ENCODE measurements at regions not wholly inside any gene's neighbourhood (a gene's known extent, or its start where the extent isn't known, plus 50 kb on each side); places are given as distances from the start of the nearest gene placed in this dataset.
"Not testable (repeated sequence)": the region's sequence is repeated elsewhere in the genome, so short reads cannot be mapped to it uniquely, and the experiment has no call there.

DNA sequence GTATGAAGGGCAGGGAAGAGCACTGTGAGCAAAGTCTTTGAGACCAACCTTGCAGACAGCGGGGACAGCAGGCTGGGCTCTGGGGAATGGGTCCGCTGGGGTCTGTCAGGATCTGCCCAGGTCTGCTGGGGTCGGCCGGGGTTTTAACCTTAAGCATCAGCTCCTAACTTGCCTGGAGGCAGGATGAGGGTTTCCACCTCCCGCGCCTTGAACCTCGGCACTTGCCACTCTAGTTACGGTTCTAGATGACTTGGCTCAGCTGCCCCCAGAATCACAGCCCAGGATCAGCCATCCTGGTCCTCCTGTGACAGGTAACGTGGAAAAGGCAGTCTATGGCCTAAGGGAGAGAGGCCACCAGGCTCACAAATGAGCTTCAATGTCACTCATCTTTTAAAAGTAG is 50.4 kb upstream of the CACUL1 start:
- Mint-ChIP-seq H3K4me1 (no peaks in the 10 kb centered on the region), H3K9me3 (no peaks in the 10 kb centered on the region), H3K4me3 (no peak overlapping the region), H3K27me3 (peaks cover 8% of the 10 kb centered on the region), H3K36me3 (no peaks in the 10 kb centered on the region), H3K27ac (no peak overlapping the region)
- ATAC-seq, result no peak

DNA sequence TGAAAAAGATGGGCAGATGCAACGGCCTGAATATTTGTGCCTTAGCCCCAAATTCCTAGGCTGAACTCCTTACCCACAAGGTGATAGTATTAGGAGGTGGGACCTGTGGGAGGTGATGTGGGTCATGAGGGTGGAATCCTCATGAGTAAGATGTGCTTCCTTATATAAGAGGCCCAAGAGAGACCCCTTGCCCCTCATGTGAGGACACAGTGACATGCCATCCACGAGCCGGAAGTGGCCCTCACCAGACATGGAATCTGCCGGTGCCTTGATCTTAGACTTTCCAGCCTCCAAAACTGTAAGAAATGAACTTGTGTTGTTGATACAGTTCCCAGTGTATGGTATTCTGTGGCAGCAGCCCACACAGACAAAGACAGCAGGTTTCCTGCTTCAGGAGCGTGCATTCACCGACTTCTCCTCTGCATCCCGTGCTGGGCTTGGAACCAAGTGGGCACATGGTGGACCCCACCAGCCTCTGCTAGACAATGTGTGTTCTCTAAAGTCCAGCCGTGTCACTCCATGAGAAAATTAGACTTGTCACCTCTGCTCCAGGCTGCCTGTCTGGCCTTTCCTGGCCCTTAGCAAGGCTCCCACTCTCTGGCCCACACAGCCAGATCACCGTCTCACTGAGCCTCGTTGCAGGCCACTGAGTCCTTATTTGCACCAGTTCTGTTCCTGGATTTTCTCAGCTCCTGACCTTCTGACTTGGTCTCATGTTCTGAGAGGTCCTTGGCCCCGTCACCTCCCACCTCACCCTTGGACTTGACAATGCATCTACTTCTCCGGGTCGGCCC is 52.9 kb upstream of the CACUL1 start:
- Mint-ChIP-seq H3K27me3 (peaks cover 8% of the 10 kb centered on the region), H3K27ac (no peak overlapping the region), H3K9me3 (no peaks in the 10 kb centered on the region), H3K4me3 (no peak overlapping the region), H3K36me3 (no peaks in the 10 kb centered on the region), H3K4me1 (no peaks in the 10 kb centered on the region)
- no peak for ATAC-seq

DNA sequence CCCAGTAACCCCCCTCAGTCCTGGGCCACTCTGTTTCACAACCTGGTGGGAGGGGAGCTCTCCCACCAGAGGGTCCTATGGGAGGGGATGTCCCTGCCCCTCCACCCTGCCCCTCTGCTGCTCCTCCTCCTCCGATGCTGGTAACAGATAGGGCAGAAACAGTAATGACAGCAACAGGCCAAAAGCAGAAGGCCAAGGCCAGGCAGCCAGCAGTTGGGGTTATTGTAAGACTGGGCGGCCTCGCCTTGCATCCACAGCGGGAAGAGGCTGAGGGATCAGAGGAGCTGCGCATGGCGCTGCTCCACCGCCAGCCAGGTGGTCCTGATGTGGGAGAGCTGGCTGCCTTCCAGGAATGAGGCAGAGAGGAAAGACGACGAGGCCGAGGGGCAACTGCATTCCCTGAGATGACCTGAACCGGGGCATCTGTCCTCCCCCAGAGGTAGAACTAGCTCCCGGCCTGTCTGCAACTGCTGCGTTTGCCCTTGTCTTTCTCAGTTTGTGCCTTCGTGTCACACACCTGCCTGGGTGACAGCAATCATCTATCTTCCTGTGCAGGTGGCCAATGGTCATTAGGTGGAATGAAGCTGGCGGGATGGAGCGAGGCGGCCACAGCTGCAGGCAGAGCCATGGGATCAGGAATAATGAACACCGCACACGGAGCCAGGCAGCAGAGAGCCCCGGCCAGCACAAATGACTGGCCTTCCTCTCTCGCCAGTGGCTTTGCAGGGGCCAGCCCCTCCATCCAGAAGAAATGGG is 54.0 kb upstream of the CACUL1 start:
- ATAC-seq, result no peak
- Mint-ChIP-seq H3K27me3 (peaks cover 8% of the 10 kb centered on the region), H3K27ac (no peak overlapping the region), H3K36me3 (no peaks in the 10 kb centered on the region), H3K9me3 (no peaks in the 10 kb centered on the region), H3K4me3 (no peak overlapping the region), H3K4me1 (no peaks in the 10 kb centered on the region)

- Mint-ChIP-seq H3K4me3 (no peak overlapping the region), H3K4me1 (no peaks in the 10 kb centered on the region), H3K27me3 (peaks cover 8% of the 10 kb centered on the region), H3K27ac (no peak overlapping the region), H3K36me3 (no peaks in the 10 kb centered on the region), H3K9me3 (no peaks in the 10 kb centered on the region)
- ATAC-seq, result no peak
Measured at GRCh38 chr10:118809357-118810220, 54.8 kb upstream of the CACUL1 start.

- Mint-ChIP-seq H3K9me3 (no peaks in the 10 kb centered on the region), H3K4me1 (no peaks in the 10 kb centered on the region), H3K27ac (no peak overlapping the region), H3K4me3 (no peak overlapping the region), H3K36me3 (no peaks in the 10 kb centered on the region), H3K27me3 (peaks cover 8% of the 10 kb centered on the region)
- no peak for ATAC-seq
Measured at GRCh38 chr10:118810796-118811505, 56.2 kb upstream of the CACUL1 start.

- Mint-ChIP-seq H3K4me1 (no peaks in the 10 kb centered on the region), H3K9me3 (no peaks in the 10 kb centered on the region), H3K27me3 (peaks cover 8% of the 10 kb centered on the region), H3K4me3 (no peak overlapping the region), H3K27ac (no peak overlapping the region), H3K36me3 (no peaks in the 10 kb centered on the region)
- no peak for ATAC-seq
Measured at GRCh38 chr10:118811675-118812392, 57.1 kb upstream of the CACUL1 start.

- Mint-ChIP-seq H3K36me3 (no peaks in the 10 kb centered on the region), H3K27me3 (peaks cover 8% of the 10 kb centered on the region), H3K4me3 (no peak overlapping the region), H3K9me3 (no peaks in the 10 kb centered on the region), H3K4me1 (no peaks in the 10 kb centered on the region), H3K27ac (no peak overlapping the region)
- no peak for ATAC-seq
Measured at GRCh38 chr10:118812393-118812740, 57.6 kb upstream of the CACUL1 start.

DNA sequence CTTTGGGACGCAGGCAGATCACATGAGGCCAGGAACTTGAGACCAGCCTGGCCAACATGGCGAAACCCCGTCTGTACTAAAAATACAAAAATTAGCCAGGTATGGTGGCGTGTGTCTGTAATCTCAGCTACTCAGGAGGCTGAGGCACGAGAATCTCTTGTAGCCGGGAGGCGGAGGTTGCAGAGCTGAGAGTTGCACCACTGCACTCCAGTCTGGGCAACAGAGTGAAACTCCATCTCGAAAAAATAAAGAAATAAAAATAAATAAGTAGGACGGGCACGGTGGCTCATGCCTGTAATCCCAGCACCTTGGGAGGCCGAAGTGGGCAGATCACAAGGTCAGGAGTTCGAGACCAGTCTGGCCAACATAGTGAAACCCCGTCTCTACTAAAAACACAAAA is 58.2 kb upstream of the CACUL1 start:
- not testable (repeated sequence) for ATAC-seq, H3K27ac Mint-ChIP-seq, H3K4me1 Mint-ChIP-seq, H3K27me3 Mint-ChIP-seq, H3K9me3 Mint-ChIP-seq, H3K36me3 Mint-ChIP-seq, H3K4me3 Mint-ChIP-seq

GRCh38 chr10:118816471-118817168 is 61.9 kb upstream of the CACUL1 start:
- no peak for ATAC-seq
- Mint-ChIP-seq H3K36me3 (no peaks in the 10 kb centered on the region), H3K4me1 (no peaks in the 10 kb centered on the region), H3K27ac (no peak overlapping the region), H3K9me3 (no peaks in the 10 kb centered on the region), H3K4me3 (no peak overlapping the region), H3K27me3 (no peaks in the 10 kb centered on the region)

DNA sequence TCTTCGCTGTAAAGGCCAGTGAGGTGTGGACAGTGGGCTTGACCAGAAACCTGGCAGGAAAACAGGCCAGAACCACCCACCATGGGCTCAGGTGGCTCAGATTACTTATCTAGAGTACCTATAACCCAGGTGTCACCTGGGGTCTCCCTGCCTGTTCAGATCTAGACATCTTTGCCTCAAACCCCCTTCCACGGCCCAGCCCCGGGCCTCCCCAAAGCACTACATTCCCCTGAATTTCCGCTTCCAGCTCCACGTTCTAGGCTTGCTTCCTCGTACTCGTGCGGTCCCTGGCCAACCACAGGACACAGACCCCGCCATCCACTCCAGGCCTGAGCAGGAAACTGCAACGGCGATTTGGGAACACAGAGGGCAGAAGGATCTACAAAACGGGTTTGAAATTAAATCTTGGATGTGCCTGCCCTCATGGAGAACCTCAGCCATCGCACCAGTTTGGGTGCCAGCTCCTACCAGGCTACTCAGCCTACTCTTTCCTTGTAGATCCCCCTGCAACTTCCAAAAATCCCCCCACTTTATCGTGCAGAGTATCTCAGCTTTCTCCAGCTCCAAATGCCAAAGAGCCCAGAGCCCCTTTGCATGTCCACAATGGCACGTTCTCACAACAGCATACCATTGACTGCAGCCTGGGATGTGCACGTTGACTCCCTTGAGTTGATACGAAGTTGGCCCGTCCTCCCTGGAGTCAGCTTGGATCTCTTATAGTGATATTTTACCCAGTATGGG is 62.7 kb upstream of the CACUL1 start:
- no peak for ATAC-seq
- H3K4me1 Mint-ChIP-seq, result no peaks in the 10 kb centered on the region
- H3K4me3 Mint-ChIP-seq, result no peak overlapping the region
- H3K27ac Mint-ChIP-seq, result no peak overlapping the region
- no peaks in the 10 kb centered on the region for H3K9me3 Mint-ChIP-seq
- no peaks in the 10 kb centered on the region for H3K36me3 Mint-ChIP-seq
- H3K27me3 Mint-ChIP-seq, result no peaks in the 10 kb centered on the region

GRCh38 chr10:118818621-118819221 is 64.0 kb upstream of the CACUL1 start:
- no peaks in the 10 kb centered on the region for H3K27me3 Mint-ChIP-seq

DNA sequence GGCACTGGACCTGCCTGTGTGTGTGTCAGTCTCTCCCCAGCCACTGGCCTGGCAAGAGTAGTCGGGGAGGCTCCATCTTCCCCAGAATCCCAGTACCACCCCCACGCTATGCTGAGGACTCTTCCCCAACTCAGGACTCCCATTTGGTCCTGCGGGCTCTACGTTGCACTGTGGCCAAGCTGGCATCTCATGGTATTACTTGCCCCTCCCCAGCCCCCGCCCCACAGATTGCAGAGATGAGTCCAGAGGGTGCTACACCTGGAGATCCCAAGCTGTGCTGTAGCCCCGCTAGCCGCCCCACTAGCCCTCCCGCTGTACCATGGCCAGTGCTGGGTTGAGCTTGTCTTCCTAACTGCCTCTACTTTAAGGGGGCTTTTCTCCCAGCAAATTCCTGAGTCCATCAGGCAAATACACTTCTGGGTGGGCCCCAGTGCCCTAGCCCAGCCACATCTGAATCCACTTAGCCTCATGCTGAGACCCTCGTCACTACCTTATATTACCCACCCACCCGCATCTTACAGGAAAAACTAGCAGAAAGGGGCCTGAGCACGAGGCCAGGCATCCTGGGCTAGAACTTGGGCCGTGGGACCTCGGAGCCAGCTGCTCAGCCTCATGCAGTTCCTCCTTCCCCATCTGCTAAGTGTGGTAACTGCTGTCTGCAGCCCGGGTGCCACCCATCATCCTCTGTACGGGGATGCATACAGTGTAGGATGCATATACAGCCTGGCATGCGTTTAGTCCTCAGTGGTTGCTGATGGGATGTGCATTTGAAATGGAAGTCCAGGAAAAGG is 65.8 kb upstream of the CACUL1 start:
- no peaks in the 10 kb centered on the region for H3K27me3 Mint-ChIP-seq
- H3K9me3 Mint-ChIP-seq, result no peaks in the 10 kb centered on the region
- H3K4me1 Mint-ChIP-seq, result no peaks in the 10 kb centered on the region
- H3K27ac Mint-ChIP-seq, result no peak overlapping the region
- no peaks in the 10 kb centered on the region for H3K36me3 Mint-ChIP-seq
- no peak overlapping the region for H3K4me3 Mint-ChIP-seq
- no peak for ATAC-seq

More at GRCh38 chr10:118818621-118819221, 64.0 kb upstream of the CACUL1 start:
- Mint-ChIP-seq H3K27ac (no peak overlapping the region), H3K4me1 (no peaks in the 10 kb centered on the region), H3K36me3 (no peaks in the 10 kb centered on the region), H3K9me3 (no peaks in the 10 kb centered on the region), H3K4me3 (no peak overlapping the region)
- no peak for ATAC-seq

Data from stimulated activated memory B cell treated with anti-CD40 and anti-IgM and Interleukin-4, amounts not matched to agents 10 μg/mL and 1 μg/mL and 100 μg/mL, for 72 hours (primary cell).